Umbilical cord (tissue), 1 donor: ENCODE measurements at regions not wholly inside any gene's neighbourhood (a gene's known extent, or its start where the extent isn't known, plus 50 kb on each side); places are given as distances from the start of the nearest gene placed in this dataset.

Experiments
- DNase-seq: peaks from one replicate; pipeline ENCODE4 v3.0.0-alpha.2; 2015; ENCODE audit warnings: low spot score

- DNase-seq = no peak
These were observed 790.9 kb downstream of the UQCRFS1 start for GRCh38 chr19:28422046-28422445.

GRCh38 chr19:28420811-28421550 lies 792.0 kb downstream of the UQCRFS1 start:
- DNase-seq = no peak

GRCh38 chr19:28419312-28419711 lies 793.6 kb downstream of the UQCRFS1 start:
- no peak for DNase-seq

- no peak for DNase-seq
These were observed 795.6 kb downstream of the UQCRFS1 start for GRCh38 chr19:28417361-28417760.

- no peak for DNase-seq
These were observed 796.7 kb downstream of the UQCRFS1 start for GRCh38 chr19:28416245-28416644.

GRCh38 chr19:28414748-28415147 lies 798.2 kb downstream of the UQCRFS1 start:
- DNase-seq = no peak

GRCh38 chr19:28409859-28410258 lies 803.1 kb downstream of the UQCRFS1 start:
- DNase-seq = no peak

- no peak for DNase-seq
These were observed 806.0 kb downstream of the UQCRFS1 start for GRCh38 chr19:28406966-28407365.

GRCh38 chr19:28405346-28405742 lies 807.6 kb downstream of the UQCRFS1 start:
- DNase-seq = no peak

GRCh38 chr19:28404472-28404871 lies 808.5 kb downstream of the UQCRFS1 start:
- DNase-seq = no peak

GRCh38 chr19:28403690-28404089 lies 809.3 kb downstream of the UQCRFS1 start:
- DNase-seq = no peak

- DNase-seq = no peak
These were observed 810.2 kb downstream of the UQCRFS1 start for GRCh38 chr19:28402701-28403290.

- no peak for DNase-seq
These were observed 811.1 kb downstream of the UQCRFS1 start for GRCh38 chr19:28401739-28402424.

- DNase-seq = no peak
These were observed 811.8 kb downstream of the UQCRFS1 start for GRCh38 chr19:28400953-28401671.

- no peak for DNase-seq
These were observed 813.8 kb downstream of the UQCRFS1 start for GRCh38 chr19:28399187-28399586.

GRCh38 chr19:28397800-28398199 lies 815.2 kb downstream of the UQCRFS1 start:
- no peak for DNase-seq

GRCh38 chr19:28397306-28397705 lies 815.6 kb downstream of the UQCRFS1 start:
- DNase-seq = no peak

GRCh38 chr19:28396287-28396831 lies 816.6 kb downstream of the UQCRFS1 start:
- DNase-seq = no peak

- no peak for DNase-seq
These were observed 818.2 kb downstream of the UQCRFS1 start for GRCh38 chr19:28394725-28395124.

- DNase-seq = no peak
These were observed 819.2 kb downstream of the UQCRFS1 start for GRCh38 chr19:28393574-28394336.

- DNase-seq = no peak
These were observed 824.0 kb downstream of the UQCRFS1 start for GRCh38 chr19:28388988-28389387.
